CD14-positive monocyte (primary cell): ENCODE measurements at regions not wholly inside any gene's neighbourhood (a gene's known extent, or its start where the extent isn't known, plus 50 kb on each side); places are given as distances from the start of the nearest gene placed in this dataset.

Experiments used
- DNase-seq, 3 donors: peaks; one replicate each; pipeline ENCODE4 v3.0.0-alpha.2; 2011 to 2022
- H2AFZ ChIP-seq: 2 replicates; pipeline ENCODE4 v1.6.0; 2012; ENCODE audit warnings: mild to moderate bottlenecking, low read depth, low read length, inconsistent platforms; ENCODE audit not compliant: insufficient read depth, poor library complexity, severe bottlenecking
- H3K27ac ChIP-seq, 2 donors: 1 replicate in 1 of 2; 2 replicates in 1 of 2; pipeline ENCODE4 v1.5.1; 2012 to 2013; ENCODE audit warnings: low read length in 2 of 2, control low read depth in 1 of 2, inconsistent platforms in 1 of 2, low read depth in 1 of 2, mild to moderate bottlenecking in 1 of 2
- H3K27me3 ChIP-seq, 2 donors: one replicate each; pipeline versions ENCODE4 v1.6.0 to v1.6.1; 2011 to 2013; ENCODE audit warnings: low read length in 2 of 2; ENCODE audit not compliant: control insufficient read depth in 2 of 2, insufficient read depth in 2 of 2
- H3K36me3 ChIP-seq, 2 donors: replicated peaks in 1 of 2; 1 replicate in 1 of 2; 2 replicates in 1 of 2; pipeline versions ENCODE4 v1.5.1 to v1.6.1; 2012 to 2013; ENCODE audit warnings: low read length in 2 of 2, control low read depth in 1 of 2, inconsistent platforms in 1 of 2, mild to moderate bottlenecking in 1 of 2; ENCODE audit not compliant: insufficient read depth in 2 of 2, control insufficient read depth in 1 of 2
- H3K4me1 ChIP-seq, 2 donors: 1 replicate in 1 of 2; 2 replicates in 1 of 2; pipeline versions ENCODE4 v1.5.1 to v1.6.1; 2012 to 2013; ENCODE audit warnings: low read length in 2 of 2, control low read depth in 1 of 2, inconsistent platforms in 1 of 2, mild to moderate bottlenecking in 1 of 2, moderate library complexity in 1 of 2; ENCODE audit not compliant: insufficient read depth in 2 of 2, control insufficient read depth in 1 of 2
- H3K4me2 ChIP-seq: replicated peaks from 2 replicates; pipeline ENCODE3; 2012; ENCODE audit warnings: low read length, moderate library complexity, mild to moderate bottlenecking; ENCODE audit not compliant: poor library complexity, severe bottlenecking; ENCODE audit errors: extremely low read depth
- H3K4me3 ChIP-seq, 3 experiments: fragments of 200-600 bp in 1 of 3; sonication (generic) in 1 of 3; replicated peaks in 1 of 3; 1 replicate in 2 of 3; 2 replicates in 1 of 3; pipeline ENCODE4 v1.5.1; 2011 to 2013; ENCODE audit warnings: low read length in 3 of 3, mild to moderate bottlenecking in 3 of 3, control low read depth in 2 of 3, low read depth in 2 of 3, inconsistent platforms in 1 of 3, moderate library complexity in 1 of 3
- H3K79me2 ChIP-seq: 2 replicates; pipeline ENCODE4 v1.6.0; 2012; ENCODE audit warnings: mild to moderate bottlenecking, control low read depth, inconsistent platforms, low read length, moderate library complexity; ENCODE audit not compliant: insufficient read depth
- H3K9ac ChIP-seq: 2 replicates; pipeline ENCODE4 v1.6.0; 2017; ENCODE audit warnings: low read length, mild to moderate bottlenecking; ENCODE audit not compliant: insufficient read depth, poor library complexity, severe bottlenecking
- H3K9me3 ChIP-seq, 2 donors: replicated peaks in 1 of 2; 1 replicate in 1 of 2; 2 replicates in 1 of 2; pipeline versions ENCODE4 v1.5.1 to v1.6.1; 2012 to 2013; ENCODE audit warnings: low read length in 2 of 2, control low read depth in 1 of 2; ENCODE audit not compliant: control insufficient read depth in 1 of 2, insufficient read depth in 1 of 2
- H4K20me1 ChIP-seq: 2 replicates; pipeline ENCODE4 v1.6.0; 2012; ENCODE audit warnings: mild to moderate bottlenecking, low read length, control low read depth, moderate library complexity; ENCODE audit not compliant: insufficient read depth
- H3K27ac Mint-ChIP-seq, 7 donors: one replicate each; pipeline ENCODE4 v1.8.0; 2020; ENCODE audit warnings: mild to moderate bottlenecking in 7 of 7, mixed read lengths in 7 of 7, moderate library complexity in 6 of 7, inconsistent platforms in 2 of 7
- H3K27me3 Mint-ChIP-seq, 3 donors: one replicate each; pipeline ENCODE4 v1.8.0; 2021 to 2022; ENCODE audit warnings: low read depth in 3 of 3, mild to moderate bottlenecking in 3 of 3, mixed read lengths in 3 of 3, moderate library complexity in 3 of 3, inconsistent platforms in 1 of 3
- H3K36me3 Mint-ChIP-seq, 2 donors: one replicate each; pipeline ENCODE4 v1.8.0; 2020; ENCODE audit warnings: mixed read lengths in 2 of 2, inconsistent platforms in 1 of 2, mild to moderate bottlenecking in 1 of 2
- H3K4me1 Mint-ChIP-seq: one replicate; pipeline ENCODE4 v1.8.0; 2020; ENCODE audit warnings: mild to moderate bottlenecking, mixed read lengths
- H3K4me3 Mint-ChIP-seq, 2 donors: one replicate each; pipeline ENCODE4 v1.8.0; 2020; ENCODE audit warnings: mild to moderate bottlenecking in 2 of 2, mixed read lengths in 2 of 2, moderate library complexity in 1 of 2
- H3K9me3 Mint-ChIP-seq, 7 donors: one replicate each; pipeline ENCODE4 v1.8.0; 2020 to 2022; ENCODE audit warnings: mixed read lengths in 7 of 7, mild to moderate bottlenecking in 6 of 7, moderate library complexity in 6 of 7, inconsistent platforms in 2 of 7
- CTCF ChIP-seq: fragments of 200-600 bp; IDR thresholded peaks from one replicate; pipeline ENCODE4 v1.8.0; 2022; ENCODE audit warnings: antibody characterized with exemption, mild to moderate bottlenecking
- WGBS: methylation state at CpG from one replicate; pipeline ENCODE4 v1.1.5; 2013; ENCODE audit warnings: missing lambda C conversion rate; ENCODE audit not compliant: insufficient coverage; 5-methylcytosine and 5-hydroxymethylcytosine counted together
- intact Hi-C, 2 donors: fragments of 100-400 bp; cut with micrococcal nuclease; formaldehyde crosslinking; loops; one replicate each; pipeline versions ENCODE4 v1.15.0 to v1.15.1; 2023

GRCh38 chr12:75809746-75810145 lies 221.8 kb downstream of the PHLDA1 start:
- Mint-ChIP-seq H3K9me3 (peaks cover 0 to 6% (median 3%) of the 10 kb centered on the region in 7 donors), H3K4me3 (no peak overlapping the region), H3K4me1 (no peaks in the 10 kb centered on the region), H3K36me3 (no peaks in the 10 kb centered on the region), H3K27me3 (peaks cover 0 to 4% (median 4%) of the 10 kb centered on the region in 3 donors), H3K27ac (no peak overlapping the region)
- intact Hi-C loops = no loop called here
- no peaks in the 10 kb centered on the region for H3K79me2 ChIP-seq
- H3K4me2 ChIP-seq = no peak overlapping the region
- H3K4me3 ChIP-seq = no peak overlapping the region
- WGBS = no CpG with 5 or more reads among the region's 2 CpGs
- no peak overlapping the region for H3K9ac ChIP-seq
- no peaks in the 10 kb centered on the region for H3K4me1 ChIP-seq
- no peak for TF ChIP-seq CTCF
- H3K9me3 ChIP-seq = no peaks in the 10 kb centered on the region
- H2AFZ ChIP-seq = no peak overlapping the region
- H3K36me3 ChIP-seq = no peaks in the 10 kb centered on the region
- no peak overlapping the region for H3K27ac ChIP-seq
- H3K27me3 ChIP-seq = no peaks in the 10 kb centered on the region
- no peak for DNase-seq
- H4K20me1 ChIP-seq = no peaks in the 10 kb centered on the region

GRCh38 chr12:75807494-75807893 lies 224.1 kb downstream of the PHLDA1 start:
- Histone ChIP-seq H3K4me2 (no peak overlapping the region), H3K27ac (no peak overlapping the region), H3K9ac (no peak overlapping the region), H2AFZ (no peak overlapping the region), H3K36me3 (no peaks in the 10 kb centered on the region), H3K4me3 (no peak overlapping the region), H3K9me3 (no peaks in the 10 kb centered on the region), H3K27me3 (no peaks in the 10 kb centered on the region), H4K20me1 (no peaks in the 10 kb centered on the region), H3K4me1 (no peaks in the 10 kb centered on the region), H3K79me2 (no peaks in the 10 kb centered on the region)
- TF ChIP-seq CTCF = no peak
- no peak for DNase-seq
- Mint-ChIP-seq H3K27me3 (peaks cover 0 to 6% (median 4%) of the 10 kb centered on the region in 3 donors), H3K9me3 (peaks cover 0 to 6% (median 4%) of the 10 kb centered on the region in 7 donors), H3K4me3 (no peak overlapping the region), H3K36me3 (no peaks in the 10 kb centered on the region), H3K4me1 (no peaks in the 10 kb centered on the region), H3K27ac (no peak overlapping the region)
- WGBS = 100% methylated on average over 1 of the region's 1 CpG
- intact Hi-C loops = no loop called here
